GM21576 (cell line): ENCODE measurements at regions not wholly inside any gene's neighbourhood (a gene's known extent, or its start where the extent isn't known, plus 50 kb on each side); places are given as distances from the start of the nearest gene placed in this dataset.

Source experiments
- ATAC-seq: cut with Tn5 transposase; IDR thresholded peaks from one replicate; pipeline ENCODE4 v1.9.1; 2021; ENCODE audit warnings: mild to moderate bottlenecking, moderate library complexity; ENCODE audit not compliant: unreplicated experiment

- ATAC-seq = no peak
Measured at GRCh38 chr1:25040122-25040685, 110.1 kb upstream of the RUNX3 start.

- ATAC-seq = no peak
Measured at GRCh38 chr1:25039229-25039628, 109.2 kb upstream of the RUNX3 start.

- no peak for ATAC-seq
Measured at GRCh38 chr1:25038699-25039098, 108.6 kb upstream of the RUNX3 start.

GRCh38 chr1:25037174-25038074 lies 107.3 kb upstream of the RUNX3 start:
- ATAC-seq = no peak

- no peak for ATAC-seq
Measured at GRCh38 chr1:25036117-25036546, 106.1 kb upstream of the RUNX3 start.

- no peak for ATAC-seq
Measured at GRCh38 chr1:25035523-25036116, 105.5 kb upstream of the RUNX3 start.

- ATAC-seq = no peak
Measured at GRCh38 chr1:25034736-25035522, 104.9 kb upstream of the RUNX3 start.

GRCh38 chr1:25033828-25034705 lies 104.0 kb upstream of the RUNX3 start:
- ATAC-seq = no peak

- no peak for ATAC-seq
Measured at GRCh38 chr1:25033030-25033827, 103.2 kb upstream of the RUNX3 start.

GRCh38 chr1:25031966-25032667 lies 102.0 kb upstream of the RUNX3 start:
- peak; percentile 37 for ATAC-seq

- ATAC-seq = peak; percentile 9
Measured at GRCh38 chr1:25031601-25031965, 101.5 kb upstream of the RUNX3 start.

- ATAC-seq = peak; percentile 41
Measured at GRCh38 chr1:25030674-25031589, 100.9 kb upstream of the RUNX3 start.

- no peak for ATAC-seq
Measured at GRCh38 chr1:25030012-25030411, 99.9 kb upstream of the RUNX3 start.

- no peak for ATAC-seq
Measured at GRCh38 chr1:25028907-25029599, 99.0 kb upstream of the RUNX3 start.

GRCh38 chr1:25028587-25028906 lies 98.5 kb upstream of the RUNX3 start:
- ATAC-seq = no peak

- no peak for ATAC-seq
Measured at GRCh38 chr1:25027822-25028586, 97.9 kb upstream of the RUNX3 start.
